Uterus (tissue), 2 donors: ENCODE measurements at regions not wholly inside any gene's neighbourhood (a gene's known extent, or its start where the extent isn't known, plus 50 kb on each side); places are given as distances from the start of the nearest gene placed in this dataset.

ENCODE experiments used
- POLR2A ChIP-seq, 2 donors: fragments of 450-650 bp; IDR thresholded peaks; one replicate each; pipeline ENCODE4 v1.6.1; 2016; ENCODE audit warnings: antibody characterized with exemption in 2 of 2, mild to moderate bottlenecking in 1 of 2, moderate library complexity in 1 of 2
- TF ChIP-seq, protein P1 (sequence below), 4 experiments: fragments of 200-600 bp in 2 of 4; fragments of 450-650 bp in 2 of 4; sonication (generic) in 2 of 4; IDR thresholded peaks; one replicate each; pipeline ENCODE4 v1.5.1; 2016 to 2019; ENCODE audit warnings: antibody characterized with exemption in 4 of 4, mild to moderate bottlenecking in 2 of 4, moderate library complexity in 1 of 4

GRCh38 chr18:2281523-2282199 lies 289.6 kb downstream of the METTL4 start:
- TF ChIP-seq, protein P1, sequence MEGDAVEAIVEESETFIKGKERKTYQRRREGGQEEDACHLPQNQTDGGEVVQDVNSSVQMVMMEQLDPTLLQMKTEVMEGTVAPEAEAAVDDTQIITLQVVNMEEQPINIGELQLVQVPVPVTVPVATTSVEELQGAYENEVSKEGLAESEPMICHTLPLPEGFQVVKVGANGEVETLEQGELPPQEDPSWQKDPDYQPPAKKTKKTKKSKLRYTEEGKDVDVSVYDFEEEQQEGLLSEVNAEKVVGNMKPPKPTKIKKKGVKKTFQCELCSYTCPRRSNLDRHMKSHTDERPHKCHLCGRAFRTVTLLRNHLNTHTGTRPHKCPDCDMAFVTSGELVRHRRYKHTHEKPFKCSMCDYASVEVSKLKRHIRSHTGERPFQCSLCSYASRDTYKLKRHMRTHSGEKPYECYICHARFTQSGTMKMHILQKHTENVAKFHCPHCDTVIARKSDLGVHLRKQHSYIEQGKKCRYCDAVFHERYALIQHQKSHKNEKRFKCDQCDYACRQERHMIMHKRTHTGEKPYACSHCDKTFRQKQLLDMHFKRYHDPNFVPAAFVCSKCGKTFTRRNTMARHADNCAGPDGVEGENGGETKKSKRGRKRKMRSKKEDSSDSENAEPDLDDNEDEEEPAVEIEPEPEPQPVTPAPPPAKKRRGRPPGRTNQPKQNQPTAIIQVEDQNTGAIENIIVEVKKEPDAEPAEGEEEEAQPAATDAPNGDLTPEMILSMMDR (IDR thresholded peaks at IDR 0.05), result no peak
- no peak for TF ChIP-seq POLR2A (IDR thresholded peaks at IDR 0.05)
